ENCODE measurements at regions not wholly inside any gene's neighbourhood (a gene's known extent, or its start where the extent isn't known, plus 50 kb on each side); places are given as distances from the start of the nearest gene placed in this dataset.

DNA sequence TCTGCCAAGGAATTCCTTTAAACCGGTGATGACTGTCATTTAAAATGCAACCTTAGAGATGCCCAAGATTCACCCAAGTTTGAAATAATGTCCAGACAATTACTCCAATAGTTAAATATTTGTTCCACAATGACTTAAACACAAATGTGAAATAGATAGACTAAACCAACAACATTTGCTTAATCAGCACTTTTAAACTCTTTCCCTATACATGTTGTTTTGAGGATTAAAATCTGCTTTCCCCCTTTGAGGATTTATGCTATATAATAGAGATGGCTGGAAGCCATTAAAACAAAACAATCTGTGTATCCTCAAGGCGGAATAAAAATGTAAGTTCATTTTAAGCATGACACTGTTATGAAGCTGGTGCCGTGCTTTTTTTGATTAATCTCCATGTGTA lies 297.8 kb upstream of the RSPO3 start:
- no peak for DNase-seq (ENCODE audit: extremely low spot score)
- H3K36me3 ChIP-seq = no peaks in the 10 kb centered on the region
- no peaks in the 10 kb centered on the region for H3K9me3 ChIP-seq
- no peak overlapping the region for H3K4me3 ChIP-seq
- no peaks in the 10 kb centered on the region for H3K27me3 ChIP-seq
- no peaks in the 10 kb centered on the region for H3K4me1 ChIP-seq
- H3K27ac ChIP-seq (replicated peaks in 1 of 4) = no peak overlapping the region
- TF ChIP-seq POLR2AphosphoS5 (IDR thresholded peaks at IDR 0.05) (no peak), EP300 (IDR thresholded peaks at IDR 0.05) (no peak), POLR2A (IDR thresholded peaks at IDR 0.05; ENCODE audit: low read depth) (no peak)
- TF ChIP-seq, protein P1, sequence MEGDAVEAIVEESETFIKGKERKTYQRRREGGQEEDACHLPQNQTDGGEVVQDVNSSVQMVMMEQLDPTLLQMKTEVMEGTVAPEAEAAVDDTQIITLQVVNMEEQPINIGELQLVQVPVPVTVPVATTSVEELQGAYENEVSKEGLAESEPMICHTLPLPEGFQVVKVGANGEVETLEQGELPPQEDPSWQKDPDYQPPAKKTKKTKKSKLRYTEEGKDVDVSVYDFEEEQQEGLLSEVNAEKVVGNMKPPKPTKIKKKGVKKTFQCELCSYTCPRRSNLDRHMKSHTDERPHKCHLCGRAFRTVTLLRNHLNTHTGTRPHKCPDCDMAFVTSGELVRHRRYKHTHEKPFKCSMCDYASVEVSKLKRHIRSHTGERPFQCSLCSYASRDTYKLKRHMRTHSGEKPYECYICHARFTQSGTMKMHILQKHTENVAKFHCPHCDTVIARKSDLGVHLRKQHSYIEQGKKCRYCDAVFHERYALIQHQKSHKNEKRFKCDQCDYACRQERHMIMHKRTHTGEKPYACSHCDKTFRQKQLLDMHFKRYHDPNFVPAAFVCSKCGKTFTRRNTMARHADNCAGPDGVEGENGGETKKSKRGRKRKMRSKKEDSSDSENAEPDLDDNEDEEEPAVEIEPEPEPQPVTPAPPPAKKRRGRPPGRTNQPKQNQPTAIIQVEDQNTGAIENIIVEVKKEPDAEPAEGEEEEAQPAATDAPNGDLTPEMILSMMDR (IDR thresholded peaks at IDR 0.05) = no peak
- WGBS = 81% methylated on average over 3 of the region's 3 CpGs
- intact Hi-C loops (cut with DNase I) = no loop called here

DNA sequence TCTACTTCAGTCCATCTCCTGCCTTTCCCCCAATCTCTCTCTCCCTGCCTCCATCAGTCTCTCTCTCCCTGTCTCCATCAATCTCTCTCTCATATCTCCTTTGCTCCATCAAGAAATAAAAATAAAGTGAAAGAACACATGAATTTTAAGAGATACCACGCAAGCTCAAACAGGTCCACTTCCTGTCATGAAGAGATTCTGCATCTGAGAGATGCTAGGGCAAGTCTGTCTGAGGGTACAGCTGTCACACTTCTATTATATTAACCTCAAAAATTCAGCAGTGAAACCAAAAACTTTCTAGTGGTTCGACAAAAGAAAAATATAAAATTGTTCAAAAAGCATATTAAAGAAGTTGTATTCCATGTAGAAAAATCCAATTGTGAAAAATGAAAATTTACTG lies 296.8 kb upstream of the RSPO3 start:
- 68% methylated on average over 2 of the region's 2 CpGs for WGBS
- H3K27me3 ChIP-seq = no peaks in the 10 kb centered on the region
- no peak overlapping the region for H3K27ac ChIP-seq (replicated peaks in 1 of 4)
- TF ChIP-seq POLR2A (IDR thresholded peaks at IDR 0.05; ENCODE audit: low read depth) (no peak), POLR2AphosphoS5 (IDR thresholded peaks at IDR 0.05) (no peak), EP300 (IDR thresholded peaks at IDR 0.05) (no peak)
- TF ChIP-seq, protein P1 (IDR thresholded peaks at IDR 0.05) = no peak
- no peaks in the 10 kb centered on the region for H3K36me3 ChIP-seq
- no peaks in the 10 kb centered on the region for H3K4me1 ChIP-seq
- no peak for DNase-seq (ENCODE audit: extremely low spot score)
- H3K4me3 ChIP-seq = no peak overlapping the region
- no peaks in the 10 kb centered on the region for H3K9me3 ChIP-seq
- intact Hi-C loops (cut with DNase I) = no loop called here

DNA sequence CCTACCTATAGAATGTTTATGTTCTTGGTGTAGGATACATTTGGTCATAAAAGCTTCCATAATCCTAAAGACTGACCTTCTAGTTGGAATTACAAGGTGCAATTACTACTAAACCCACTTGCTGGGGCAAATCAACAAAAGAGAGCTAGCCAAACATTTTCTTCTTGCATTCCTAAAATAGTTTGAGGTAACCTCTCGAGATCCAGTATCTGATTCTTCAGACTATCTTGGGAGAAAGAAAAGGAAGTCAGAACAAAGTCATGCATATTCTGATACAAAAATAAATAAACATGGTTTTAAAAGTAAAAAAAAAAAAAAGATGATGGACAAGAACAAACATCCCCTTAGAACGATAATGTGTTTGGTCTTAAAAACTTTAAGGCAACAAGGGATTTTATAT lies 294.2 kb upstream of the RSPO3 start:
- Histone ChIP-seq H3K4me1 (no peaks in the 10 kb centered on the region), H3K9me3 (no peaks in the 10 kb centered on the region), H3K27ac (replicated peaks in 1 of 4) (no peak overlapping the region), H3K4me3 (no peak overlapping the region), H3K36me3 (no peaks in the 10 kb centered on the region), H3K27me3 (no peaks in the 10 kb centered on the region)
- 40% methylated on average over 2 of the region's 2 CpGs for WGBS
- intact Hi-C loops (cut with DNase I) = no loop called here
- TF ChIP-seq POLR2A (IDR thresholded peaks at IDR 0.05; ENCODE audit: low read depth) = no peak
- TF ChIP-seq, protein P1 (IDR thresholded peaks at IDR 0.05) = no peak
- TF ChIP-seq EP300 (IDR thresholded peaks at IDR 0.05) = no peak
- TF ChIP-seq POLR2AphosphoS5 (IDR thresholded peaks at IDR 0.05) = no peak
- DNase-seq (ENCODE audit: extremely low spot score) = no peak

DNA sequence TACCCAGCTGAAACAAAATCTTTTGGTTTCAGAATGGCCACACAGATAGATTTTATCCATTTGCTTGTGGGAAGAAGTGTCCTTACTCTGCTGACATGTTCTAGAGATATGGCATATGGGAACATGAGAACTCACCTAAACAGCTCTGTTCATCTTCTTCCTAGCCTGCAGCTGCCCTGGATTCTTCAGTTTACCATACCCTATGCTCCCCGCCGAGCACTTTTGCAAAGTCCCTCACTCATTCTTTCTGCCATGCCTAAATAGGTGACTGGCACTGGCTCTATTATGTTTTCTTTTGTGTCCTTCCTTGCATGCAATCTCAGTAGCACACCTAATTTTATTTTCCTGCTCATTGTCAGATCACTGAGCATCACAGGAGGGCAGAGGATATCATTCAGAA lies 293.7 kb upstream of the RSPO3 start:
- no peaks in the 10 kb centered on the region for H3K36me3 ChIP-seq
- 94% methylated on average over 2 of the region's 2 CpGs for WGBS
- intact Hi-C loops (cut with DNase I) = no loop called here
- TF ChIP-seq EP300 (IDR thresholded peaks at IDR 0.05) (no peak), POLR2A (IDR thresholded peaks at IDR 0.05; ENCODE audit: low read depth) (no peak), POLR2AphosphoS5 (IDR thresholded peaks at IDR 0.05) (no peak)
- TF ChIP-seq, protein P1 (IDR thresholded peaks at IDR 0.05) = no peak
- no peak overlapping the region for H3K27ac ChIP-seq (replicated peaks in 1 of 4)
- H3K27me3 ChIP-seq = no peaks in the 10 kb centered on the region
- H3K4me1 ChIP-seq = no peaks in the 10 kb centered on the region
- no peaks in the 10 kb centered on the region for H3K9me3 ChIP-seq
- H3K4me3 ChIP-seq = no peak overlapping the region
- no peak for DNase-seq (ENCODE audit: extremely low spot score)

DNA sequence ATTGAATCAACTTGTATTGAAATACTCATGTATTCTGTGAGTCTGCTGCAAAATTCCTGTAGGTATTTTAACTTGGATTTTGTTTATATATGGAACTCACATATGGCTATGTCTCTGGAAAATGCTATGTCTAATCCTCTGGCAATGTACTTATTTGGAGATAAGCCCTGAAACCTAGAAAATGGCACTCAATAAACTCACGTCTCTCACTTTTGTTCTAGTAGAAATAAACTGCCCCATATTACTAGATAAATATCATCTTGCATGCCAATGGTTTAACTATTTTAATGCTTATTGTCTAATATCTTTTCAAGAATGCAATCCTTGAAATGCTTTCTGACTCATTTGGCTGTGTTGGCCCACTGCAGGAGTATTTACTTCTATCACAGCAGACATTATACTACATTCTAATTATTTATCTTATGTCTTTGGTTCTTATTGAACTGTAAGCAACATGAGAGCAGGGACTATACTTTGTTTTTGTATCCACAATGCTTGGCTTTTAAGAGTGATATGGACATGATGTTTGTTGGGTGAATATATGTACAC lies 292.2 kb upstream of the RSPO3 start:
- TF ChIP-seq, protein P1 (IDR thresholded peaks at IDR 0.05) = no peak
- TF ChIP-seq POLR2AphosphoS5 (IDR thresholded peaks at IDR 0.05) (no peak), EP300 (IDR thresholded peaks at IDR 0.05) (no peak), POLR2A (IDR thresholded peaks at IDR 0.05; ENCODE audit: low read depth) (no peak)
- Histone ChIP-seq H3K27me3 (no peaks in the 10 kb centered on the region), H3K4me1 (no peaks in the 10 kb centered on the region), H3K36me3 (no peaks in the 10 kb centered on the region), H3K4me3 (no peak overlapping the region), H3K9me3 (no peaks in the 10 kb centered on the region), H3K27ac (replicated peaks in 1 of 4) (no peak overlapping the region)
- intact Hi-C loops (cut with DNase I) = no loop called here
- 76% methylated on average over 1 of the region's 1 CpG for WGBS
- DNase-seq (ENCODE audit: extremely low spot score) = no peak
